ENCODE measurements at regions not wholly inside any gene's neighbourhood (a gene's known extent, or its start where the extent isn't known, plus 50 kb on each side); places are given as distances from the start of the nearest gene placed in this dataset.

DNA sequence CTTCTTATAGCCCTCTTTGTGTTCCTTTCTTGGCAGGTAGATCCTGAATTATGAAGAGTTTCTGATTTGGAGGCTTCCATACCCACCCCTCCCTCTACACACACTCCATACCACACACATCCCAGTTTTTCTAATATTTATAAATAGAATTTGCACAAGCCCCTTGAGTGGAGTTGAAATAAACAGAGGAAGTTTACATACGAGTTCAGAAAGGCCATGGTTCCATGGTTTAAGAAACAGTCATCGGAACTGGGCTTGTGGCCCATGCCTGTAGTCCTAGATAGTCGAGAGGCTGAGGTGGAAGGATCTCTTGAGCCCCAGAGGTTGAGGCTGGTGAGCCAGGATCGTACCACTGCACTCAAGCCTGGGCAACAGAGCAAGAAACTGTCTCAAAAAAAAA is 62.7 kb upstream of the TANC1 start:
- TF ChIP-seq POLR2A (IDR thresholded peaks at IDR 0.05) = no peak
- TF ChIP-seq, protein P1, sequence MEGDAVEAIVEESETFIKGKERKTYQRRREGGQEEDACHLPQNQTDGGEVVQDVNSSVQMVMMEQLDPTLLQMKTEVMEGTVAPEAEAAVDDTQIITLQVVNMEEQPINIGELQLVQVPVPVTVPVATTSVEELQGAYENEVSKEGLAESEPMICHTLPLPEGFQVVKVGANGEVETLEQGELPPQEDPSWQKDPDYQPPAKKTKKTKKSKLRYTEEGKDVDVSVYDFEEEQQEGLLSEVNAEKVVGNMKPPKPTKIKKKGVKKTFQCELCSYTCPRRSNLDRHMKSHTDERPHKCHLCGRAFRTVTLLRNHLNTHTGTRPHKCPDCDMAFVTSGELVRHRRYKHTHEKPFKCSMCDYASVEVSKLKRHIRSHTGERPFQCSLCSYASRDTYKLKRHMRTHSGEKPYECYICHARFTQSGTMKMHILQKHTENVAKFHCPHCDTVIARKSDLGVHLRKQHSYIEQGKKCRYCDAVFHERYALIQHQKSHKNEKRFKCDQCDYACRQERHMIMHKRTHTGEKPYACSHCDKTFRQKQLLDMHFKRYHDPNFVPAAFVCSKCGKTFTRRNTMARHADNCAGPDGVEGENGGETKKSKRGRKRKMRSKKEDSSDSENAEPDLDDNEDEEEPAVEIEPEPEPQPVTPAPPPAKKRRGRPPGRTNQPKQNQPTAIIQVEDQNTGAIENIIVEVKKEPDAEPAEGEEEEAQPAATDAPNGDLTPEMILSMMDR (IDR thresholded peaks at IDR 0.05 in 4 of 5, conservative IDR thresholded peaks at IDR 0.05 in 1 of 5) = no peak

Measured in gastrocnemius medialis (tissue), 4 donors.